ENCODE measurements at regions not wholly inside any gene's neighbourhood (a gene's known extent, or its start where the extent isn't known, plus 50 kb on each side); places are given as distances from the start of the nearest gene placed in this dataset.

DNA sequence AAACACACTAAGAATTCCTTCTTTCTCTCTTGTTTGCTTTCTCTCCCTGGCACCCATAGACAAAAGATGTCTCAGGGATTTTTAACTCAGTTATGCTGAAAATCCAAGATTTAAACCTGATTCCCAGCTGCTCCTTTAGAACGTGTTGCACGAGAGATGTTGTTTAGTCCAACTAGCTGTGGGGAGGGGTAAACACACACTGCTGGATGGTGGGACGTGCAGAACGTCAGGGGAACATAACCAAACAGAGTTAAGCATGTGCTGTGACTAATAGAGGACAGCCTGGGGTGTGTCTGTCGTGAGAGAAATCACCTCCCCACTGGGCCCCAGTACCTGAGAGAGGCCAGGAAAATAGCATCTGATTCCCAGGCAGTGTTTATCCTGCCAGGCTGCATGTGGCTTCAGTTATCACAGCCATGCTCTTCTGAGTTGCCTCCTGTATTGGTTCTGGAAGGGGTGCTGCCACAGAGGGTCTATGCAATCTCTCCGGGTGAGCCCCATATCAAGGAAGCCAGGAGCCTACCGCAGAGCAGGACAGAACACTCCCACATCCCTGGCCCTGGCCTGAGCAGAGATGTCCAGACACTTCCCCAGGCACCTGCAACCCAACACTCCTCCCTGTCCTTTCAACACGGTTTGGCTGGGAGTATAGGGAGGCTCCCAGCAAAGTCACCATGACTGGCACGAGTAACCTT, 112.7 kb upstream of the EGLN3 start:
- TF ChIP-seq TBL1XR1 (IDR thresholded peaks at IDR 0.05; ENCODE audit: low read length in 2 of 2) = no peak
- TF ChIP-seq, protein P1, sequence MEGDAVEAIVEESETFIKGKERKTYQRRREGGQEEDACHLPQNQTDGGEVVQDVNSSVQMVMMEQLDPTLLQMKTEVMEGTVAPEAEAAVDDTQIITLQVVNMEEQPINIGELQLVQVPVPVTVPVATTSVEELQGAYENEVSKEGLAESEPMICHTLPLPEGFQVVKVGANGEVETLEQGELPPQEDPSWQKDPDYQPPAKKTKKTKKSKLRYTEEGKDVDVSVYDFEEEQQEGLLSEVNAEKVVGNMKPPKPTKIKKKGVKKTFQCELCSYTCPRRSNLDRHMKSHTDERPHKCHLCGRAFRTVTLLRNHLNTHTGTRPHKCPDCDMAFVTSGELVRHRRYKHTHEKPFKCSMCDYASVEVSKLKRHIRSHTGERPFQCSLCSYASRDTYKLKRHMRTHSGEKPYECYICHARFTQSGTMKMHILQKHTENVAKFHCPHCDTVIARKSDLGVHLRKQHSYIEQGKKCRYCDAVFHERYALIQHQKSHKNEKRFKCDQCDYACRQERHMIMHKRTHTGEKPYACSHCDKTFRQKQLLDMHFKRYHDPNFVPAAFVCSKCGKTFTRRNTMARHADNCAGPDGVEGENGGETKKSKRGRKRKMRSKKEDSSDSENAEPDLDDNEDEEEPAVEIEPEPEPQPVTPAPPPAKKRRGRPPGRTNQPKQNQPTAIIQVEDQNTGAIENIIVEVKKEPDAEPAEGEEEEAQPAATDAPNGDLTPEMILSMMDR (IDR thresholded peaks at IDR 0.05 in 2 of 3, conservative IDR thresholded peaks at IDR 0.05 in 1 of 3; ENCODE audit: insufficient read depth in 2 of 3, low read depth in 1 of 3, low read length in 3 of 3) = no peak
- TF ChIP-seq MAZ (CRISPR knock-in tag; conservative IDR thresholded peaks at IDR 0.05 in 1 of 2, IDR thresholded peaks at IDR 0.05 in 1 of 2) = no peak
- TF ChIP-seq HMG20B (CRISPR knock-in tag; IDR thresholded peaks at IDR 0.05) = no peak
- no peak for TF ChIP-seq ZNF253 (CRISPR knock-in tag; conservative IDR thresholded peaks at IDR 0.05)
- no peak for TF ChIP-seq EP300 (IDR thresholded peaks at IDR 0.05; ENCODE audit: low read length)
- TF ChIP-seq, protein P2, sequence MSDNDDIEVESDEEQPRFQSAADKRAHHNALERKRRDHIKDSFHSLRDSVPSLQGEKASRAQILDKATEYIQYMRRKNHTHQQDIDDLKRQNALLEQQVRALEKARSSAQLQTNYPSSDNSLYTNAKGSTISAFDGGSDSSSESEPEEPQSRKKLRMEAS (CRISPR knock-in tag; IDR thresholded peaks at IDR 0.05) = no peak
- TF ChIP-seq FOXM1 (IDR thresholded peaks at IDR 0.05; ENCODE audit: low read depth) = no peak
- no peak for TF ChIP-seq FOXM1 (CRISPR knock-in tag; IDR thresholded peaks at IDR 0.05; ENCODE audit: low read depth)
- TF ChIP-seq ZSCAN29 (IDR thresholded peaks at IDR 0.05) = 0 out of 2 replicates have a peak, but pooled peaks have one; percentile 37
- no peak for TF ChIP-seq CHCHD3 (CRISPR knock-in tag; IDR thresholded peaks at IDR 0.05)

All from K562 (cell line).